ENCODE measurements at regions not wholly inside any gene's neighbourhood (a gene's known extent, or its start where the extent isn't known, plus 50 kb on each side); places are given as distances from the start of the nearest gene placed in this dataset.

- DNase-seq, result no peak
- no peak for TF ChIP-seq GATA1 (IDR thresholded peaks at IDR 0.05; ENCODE audit: low read depth, low read length)
- TF ChIP-seq POLR2A (IDR thresholded peaks at IDR 0.05; ENCODE audit: low read length), result no peak
Observed at GRCh38 chr11:69414773-69415187, 66.7 kb upstream of the LINC01488 start.

DNA sequence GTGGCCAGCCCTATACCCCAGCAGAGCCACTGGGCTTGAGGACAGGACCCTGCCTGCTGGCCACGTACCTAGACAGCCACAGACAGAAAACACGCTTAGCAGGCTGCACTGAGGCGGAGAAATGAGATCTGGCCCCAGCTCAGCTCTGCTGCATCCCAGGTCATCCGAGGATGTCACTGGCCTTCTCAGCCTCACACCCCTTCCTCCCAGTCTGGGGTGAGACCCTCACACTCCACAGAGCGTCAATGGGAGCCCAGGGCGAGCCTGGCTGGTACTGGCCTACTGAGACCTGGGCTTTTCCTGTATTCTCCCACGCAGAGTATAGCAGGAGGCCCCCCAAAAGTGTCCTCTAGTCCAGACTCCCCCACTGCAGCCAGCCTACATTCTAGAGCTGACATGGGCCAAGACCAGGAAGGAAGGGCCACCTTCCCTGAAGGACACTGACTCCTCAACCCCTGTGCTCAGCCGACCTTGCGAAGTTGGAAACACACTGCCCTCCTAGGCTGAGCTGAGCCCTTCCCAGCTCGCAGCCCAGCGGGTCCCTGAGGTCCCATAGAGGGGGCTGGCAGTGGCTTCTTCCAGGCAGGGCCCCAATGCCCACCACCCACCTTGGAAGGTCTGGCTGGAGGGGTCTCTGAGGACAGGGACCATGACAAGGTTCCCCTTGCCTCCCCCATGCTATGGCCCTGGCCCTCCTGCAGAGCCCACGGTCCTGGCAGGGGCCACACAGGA is 65.9 kb upstream of the LINC01488 start:
- DNase-seq, result no peak
- TF ChIP-seq POLR2A (IDR thresholded peaks at IDR 0.05; ENCODE audit: low read length), result no peak

DNA sequence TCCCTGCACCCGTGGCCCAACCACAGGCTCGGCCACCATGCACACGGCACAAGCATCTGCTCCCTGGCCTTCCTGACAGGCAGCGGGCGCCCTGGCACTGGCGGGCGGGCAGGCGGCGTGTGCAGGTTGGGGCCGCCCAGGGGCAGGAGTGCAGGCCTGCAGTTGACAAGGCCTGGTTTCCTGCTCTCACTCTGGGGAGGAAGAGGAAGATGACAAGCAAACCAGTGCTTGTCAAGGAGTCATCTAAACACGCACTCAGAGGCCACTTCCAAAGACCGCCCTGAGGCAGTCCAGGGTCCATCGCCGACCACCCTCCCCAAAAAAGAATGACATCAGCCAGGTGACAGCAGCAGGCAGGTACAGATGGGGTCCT is 65.3 kb upstream of the LINC01488 start:
- no peak for TF ChIP-seq GATA1 (IDR thresholded peaks at IDR 0.05; ENCODE audit: low read depth, low read length)
- no peak for TF ChIP-seq POLR2A (IDR thresholded peaks at IDR 0.05; ENCODE audit: low read length)
- DNase-seq, result no peak

DNA sequence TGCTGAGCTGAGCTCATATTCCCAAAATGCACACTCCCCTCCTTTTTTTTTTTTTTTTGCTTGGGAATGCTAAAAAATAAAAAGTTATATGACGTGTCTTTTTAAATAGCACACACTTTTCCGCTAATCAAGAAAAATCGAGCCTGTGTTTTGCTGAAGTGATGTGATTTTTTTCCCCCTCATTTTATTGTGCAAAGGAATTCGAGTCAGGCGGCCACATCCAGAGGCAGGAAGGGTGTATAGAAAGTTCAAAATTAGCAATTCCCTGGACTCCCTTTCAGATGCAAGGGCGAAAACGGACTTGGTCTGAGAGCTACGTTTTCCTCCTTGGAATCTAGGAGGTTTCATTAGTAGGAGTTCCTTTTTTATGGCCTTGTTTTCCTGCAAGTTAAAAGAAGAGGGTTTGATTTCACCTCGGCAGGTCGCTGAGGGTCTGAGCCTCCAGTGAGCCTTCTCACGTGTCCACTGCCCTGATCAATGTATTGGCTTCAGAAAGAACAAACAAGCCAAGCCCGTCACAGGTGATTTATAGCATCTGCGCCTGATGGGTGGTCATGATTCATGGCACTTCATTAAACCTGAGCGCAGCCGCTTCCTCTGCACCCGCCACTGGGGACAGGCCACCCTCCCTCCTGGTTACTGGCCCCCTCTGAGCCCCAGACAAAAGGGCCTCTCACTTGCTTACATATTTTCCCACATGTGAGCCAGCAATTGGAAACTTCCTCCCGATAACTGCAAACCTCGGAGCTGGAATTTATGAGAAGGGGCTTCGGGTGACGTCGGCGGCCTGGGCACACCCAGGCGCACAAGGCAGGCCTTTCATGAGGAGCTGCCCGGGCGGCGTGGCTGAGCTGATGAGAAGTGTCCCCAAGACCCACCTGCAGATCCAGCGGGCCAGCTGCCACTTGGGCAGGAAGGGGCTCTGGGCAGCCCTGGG is 64.4 kb upstream of the LINC01488 start:
- no peak for DNase-seq
- TF ChIP-seq GATA1 (IDR thresholded peaks at IDR 0.05; ENCODE audit: low read depth, low read length), result no peak
- TF ChIP-seq POLR2A (IDR thresholded peaks at IDR 0.05; ENCODE audit: low read length), result no peak

GRCh38 chr11:69417699-69418085 is 63.8 kb upstream of the LINC01488 start:
- TF ChIP-seq GATA1 (IDR thresholded peaks at IDR 0.05; ENCODE audit: low read depth, low read length), result no peak
- TF ChIP-seq POLR2A (IDR thresholded peaks at IDR 0.05; ENCODE audit: low read length), result no peak
- DNase-seq, result no peak

DNA sequence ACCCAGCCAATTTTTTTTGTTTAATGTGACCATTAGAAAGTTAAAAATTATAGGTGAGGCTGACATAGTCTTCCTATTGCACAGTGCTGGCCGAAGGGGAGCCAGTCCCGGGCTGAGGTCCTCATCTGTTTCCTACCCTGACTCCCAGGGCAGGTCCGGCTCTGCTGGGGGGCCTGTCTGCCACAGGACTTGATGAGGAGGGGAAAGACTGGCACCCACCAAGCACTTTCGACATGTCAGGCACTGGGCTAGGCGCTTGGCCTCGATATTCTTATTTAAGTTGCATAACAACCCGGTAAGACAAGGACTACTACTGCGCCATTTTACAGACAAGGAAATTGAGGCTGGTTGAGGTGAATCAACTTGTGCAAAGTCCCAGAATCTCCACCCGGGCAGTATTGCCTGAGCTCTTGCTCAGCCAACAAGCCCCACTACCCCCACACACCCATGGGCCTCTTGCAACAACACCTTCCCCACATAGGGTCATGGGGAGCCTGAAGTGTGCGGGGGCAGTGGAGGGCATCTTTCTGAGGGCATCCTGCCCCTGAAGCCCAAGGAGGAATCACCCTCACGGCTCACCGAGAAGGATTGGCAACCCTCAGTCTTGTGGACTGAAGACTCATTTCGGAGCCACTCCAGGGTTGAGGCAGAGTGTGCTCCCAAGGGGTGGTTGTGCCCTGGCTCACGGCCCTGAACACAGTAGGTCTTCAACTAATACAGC is 62.7 kb upstream of the LINC01488 start:
- no peak for DNase-seq
- TF ChIP-seq GATA1 (IDR thresholded peaks at IDR 0.05; ENCODE audit: low read depth, low read length) (no peak), POLR2A (IDR thresholded peaks at IDR 0.05; ENCODE audit: low read length) (no peak)

DNA sequence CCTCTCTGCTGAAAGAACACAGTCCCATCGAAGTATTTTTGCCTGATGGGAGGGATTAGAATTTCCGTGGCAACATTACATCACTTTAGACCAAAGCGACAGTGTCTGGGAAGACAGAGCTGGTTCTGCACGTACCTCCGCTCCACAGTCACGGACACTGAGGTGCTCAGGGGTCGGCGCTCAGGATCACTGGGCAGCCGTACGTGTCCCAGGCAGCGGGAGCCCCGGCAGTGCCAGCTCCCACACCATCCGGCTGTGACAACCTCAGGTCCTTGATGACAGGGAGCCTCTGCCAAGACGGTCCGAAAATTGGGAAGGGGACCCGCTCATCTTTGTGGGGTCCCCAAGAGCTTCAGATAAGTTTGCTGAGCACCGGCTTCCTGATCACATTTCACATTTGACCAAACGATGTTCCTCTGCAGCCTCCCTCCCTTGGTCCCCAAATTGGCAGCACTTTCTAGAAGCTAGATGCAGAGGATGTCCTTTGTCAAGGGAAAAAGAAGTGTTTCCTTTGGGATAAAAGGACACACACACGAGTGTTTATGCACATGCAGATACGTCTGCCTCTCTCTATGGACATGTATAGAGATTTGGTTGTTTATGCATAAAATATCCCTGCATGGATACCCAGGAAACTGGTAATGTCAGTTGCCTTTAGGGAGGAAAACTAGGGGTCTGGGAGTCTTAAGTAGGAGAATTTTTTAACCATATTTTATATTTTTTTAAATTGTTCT is 61.6 kb upstream of the LINC01488 start:
- TF ChIP-seq GATA1 (IDR thresholded peaks at IDR 0.05; ENCODE audit: low read depth, low read length) (no peak), POLR2A (IDR thresholded peaks at IDR 0.05; ENCODE audit: low read length) (no peak)
- no peak for DNase-seq

DNA sequence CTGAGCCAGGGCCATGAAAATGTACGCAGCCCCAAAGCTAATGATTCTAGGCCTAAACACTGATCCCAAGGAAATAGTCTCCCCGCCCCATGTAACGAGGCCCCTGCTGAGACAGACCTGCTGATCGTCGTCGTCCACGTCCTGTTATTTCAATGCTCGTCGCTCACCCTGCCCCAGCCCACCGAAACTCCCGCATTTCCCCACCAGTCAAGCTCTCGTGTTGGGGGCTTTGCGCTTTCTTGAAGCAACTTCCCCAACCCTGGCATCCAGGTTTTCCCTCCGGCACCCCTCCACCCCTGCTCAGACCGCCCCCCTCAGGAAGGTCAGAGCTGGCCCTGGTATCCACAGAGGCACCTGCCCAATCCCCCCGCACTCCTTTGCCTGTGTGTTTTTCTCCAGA is 58.8 kb upstream of the LINC01488 start:
- DNase-seq, result no peak
- TF ChIP-seq GATA1 (IDR thresholded peaks at IDR 0.05; ENCODE audit: low read depth, low read length) (no peak), POLR2A (IDR thresholded peaks at IDR 0.05; ENCODE audit: low read length) (no peak)

DNA sequence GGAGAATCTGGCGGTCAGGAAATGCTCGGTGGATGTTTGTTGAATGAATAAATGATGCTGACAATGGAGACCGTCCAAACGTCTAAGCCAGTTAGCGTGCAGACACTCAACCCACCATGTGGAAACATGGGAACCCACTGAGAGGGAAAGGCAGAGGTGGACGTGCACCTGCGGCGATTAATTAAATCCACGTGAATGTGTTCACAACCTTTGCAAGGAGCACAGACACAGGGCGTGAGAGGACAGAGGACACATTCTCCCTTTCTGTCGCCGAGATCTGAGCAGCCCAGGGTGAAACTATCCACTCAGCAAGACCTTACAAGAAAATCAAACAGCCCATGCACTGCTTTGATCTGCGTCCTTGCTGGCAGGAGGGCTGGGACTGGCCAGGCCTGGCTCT is 58.3 kb upstream of the LINC01488 start:
- DNase-seq, result no peak
- TF ChIP-seq POLR2A (IDR thresholded peaks at IDR 0.05; ENCODE audit: low read length) (no peak), GATA1 (IDR thresholded peaks at IDR 0.05; ENCODE audit: low read depth, low read length) (no peak)

DNA sequence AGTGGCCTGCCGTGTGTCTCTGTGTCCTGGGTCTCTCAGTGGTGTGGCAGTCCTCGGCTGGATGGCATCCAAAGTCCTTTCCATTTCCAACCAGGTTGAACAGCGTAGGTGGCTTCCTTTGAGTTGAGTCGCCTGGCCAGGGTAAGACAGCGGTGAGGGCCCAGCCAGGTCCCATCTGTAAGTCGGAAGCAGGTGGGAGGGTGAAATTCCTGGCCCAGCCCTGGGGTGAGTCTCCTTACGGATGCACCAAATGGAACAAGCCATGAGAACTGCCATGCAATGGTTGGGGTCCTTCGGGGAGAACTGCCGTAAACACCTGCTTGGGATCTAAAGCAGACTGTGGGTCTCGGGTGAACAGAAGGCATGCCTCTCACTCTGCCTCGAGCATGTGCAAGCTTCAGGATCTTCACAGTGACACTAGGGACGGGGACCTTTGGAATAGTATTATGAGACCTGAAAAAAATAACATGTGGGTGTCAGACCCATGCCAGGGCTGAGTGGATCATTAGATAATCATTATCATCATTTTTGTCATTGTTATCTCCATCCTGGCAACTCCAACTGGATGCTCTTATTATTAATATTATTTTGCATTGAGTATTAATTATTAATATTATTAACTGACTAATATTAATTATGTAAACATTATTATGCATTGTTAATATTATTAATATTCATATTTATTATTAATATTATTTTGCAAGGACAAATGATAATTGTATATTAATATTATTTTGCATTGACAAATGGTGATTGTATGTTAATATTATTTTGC is 57.7 kb upstream of the LINC01488 start:
- TF ChIP-seq POLR2A (IDR thresholded peaks at IDR 0.05; ENCODE audit: low read length) (no peak), GATA1 (IDR thresholded peaks at IDR 0.05; ENCODE audit: low read depth, low read length) (no peak)
- no peak for DNase-seq

- no peak for DNase-seq
- no peak for TF ChIP-seq GATA1 (IDR thresholded peaks at IDR 0.05; ENCODE audit: low read depth, low read length)
- TF ChIP-seq POLR2A (IDR thresholded peaks at IDR 0.05; ENCODE audit: low read length), result no peak
Observed at GRCh38 chr11:69424748-69425147, 56.7 kb upstream of the LINC01488 start.

- DNase-seq, result no peak
- TF ChIP-seq GATA1 (IDR thresholded peaks at IDR 0.05; ENCODE audit: low read depth, low read length) (no peak), POLR2A (IDR thresholded peaks at IDR 0.05; ENCODE audit: low read length) (no peak)
Observed at GRCh38 chr11:69425444-69425843, 56.0 kb upstream of the LINC01488 start.
